H1 (cell line): ENCODE measurements at regions not wholly inside any gene's neighbourhood (a gene's known extent, or its start where the extent isn't known, plus 50 kb on each side); places are given as distances from the start of the nearest gene placed in this dataset.
A peak's percentile ranks its signal among the peaks of the same experiment; 100 is the strongest.

ENCODE experiments used
- CTCF ChIA-PET: fragments of 300-600 bp; sonication (Branson Sonifier 250); formaldehyde crosslinking; loops from one replicate; lab custom pipeline; 2021; ENCODE audit not compliant: partially characterized antibody; lab: Charles Lee
- POLR2A ChIA-PET: fragments of 300-600 bp; sonication (Branson Sonifier 250); formaldehyde crosslinking; loops from one replicate; lab custom pipeline; 2021; ENCODE audit warnings: inconsistent platforms; ENCODE audit not compliant: partially characterized antibody; lab: Charles Lee
- DNase-seq, 2 experiments: peaks; one replicate each; pipeline versions ENCODE4 v3.0.0 to v3.0.0-alpha.2; 2010 to 2022; ENCODE audit warnings: low spot score in 2 of 2, low read depth in 1 of 2, mixed read lengths in 1 of 2
- FAIRE-seq: peaks from 2 replicates; lab custom pipeline; 2011; peaks lifted over from hg19 to GRCh38; lab: Jason Lieb, UNC
- H2AFZ ChIP-seq: 2 replicates; pipeline ENCODE4 v1.8.1; 2012; ENCODE audit warnings: low read length, inconsistent platforms
- H2AK5ac ChIP-seq: 2 replicates; pipeline ENCODE4 v1.6.1; 2013; ENCODE audit warnings: low read depth, low read length
- H2BK120ac ChIP-seq: replicated peaks from 2 replicates; pipeline ENCODE3; 2013; ENCODE audit warnings: low read depth, low read length, inconsistent platforms
- H2BK12ac ChIP-seq: 2 replicates; pipeline ENCODE4 v1.6.1; 2013; ENCODE audit warnings: low read depth, low read length
- H2BK15ac ChIP-seq: 2 replicates; pipeline ENCODE4 v1.6.1; 2013; ENCODE audit warnings: low read length
- H2BK20ac ChIP-seq: 2 replicates; pipeline ENCODE4 v1.6.1; 2013; ENCODE audit warnings: low read length
- H2BK5ac ChIP-seq: 2 replicates; pipeline ENCODE4 v1.6.1; 2013; ENCODE audit warnings: low read depth, low read length
- H3K14ac ChIP-seq: 2 replicates; pipeline ENCODE4 v1.6.1; 2013; ENCODE audit warnings: inconsistent platforms; ENCODE audit not compliant: insufficient read length
- H3K18ac ChIP-seq: 2 replicates; pipeline ENCODE4 v1.6.1; 2013; ENCODE audit warnings: low read length; ENCODE audit errors: extremely low read depth
- H3K23ac ChIP-seq: 2 replicates; pipeline ENCODE4 v1.6.1; 2013; ENCODE audit warnings: inconsistent platforms; ENCODE audit not compliant: insufficient read length
- H3K23me2 ChIP-seq: 2 replicates; pipeline ENCODE4 v1.6.1; 2013; ENCODE audit warnings: low read depth, low read length
- H3K27ac ChIP-seq: 2 replicates; pipeline ENCODE4 v1.6.1; 2011; ENCODE audit warnings: low read depth, low read length, inconsistent platforms
- H3K27me3 ChIP-seq, 4 experiments: replicated peaks in 1 of 4; 1 replicate in 1 of 4; 2 replicates in 3 of 4; pipeline versions ENCODE4 v1.6.1 to v1.8.1; 2011 to 2013; ENCODE audit warnings: low read length in 3 of 4, mild to moderate bottlenecking in 3 of 4, inconsistent platforms in 2 of 4, mixed read lengths in 2 of 4, moderate library complexity in 1 of 4; ENCODE audit not compliant: control insufficient read depth in 3 of 4, insufficient read depth in 3 of 4; ENCODE audit errors: extremely low read depth in 1 of 4
- H3K36me3 ChIP-seq, 4 experiments: 2 replicates each; pipeline versions ENCODE4 v1.6.1 to v1.8.1; 2011 to 2013; ENCODE audit warnings: mild to moderate bottlenecking in 4 of 4, low read length in 3 of 4, moderate library complexity in 2 of 4, control low read depth in 1 of 4, inconsistent platforms in 1 of 4; ENCODE audit not compliant: insufficient read depth in 4 of 4, control insufficient read depth in 2 of 4
- H3K4ac ChIP-seq: replicated peaks from 2 replicates; pipeline ENCODE3; 2013; ENCODE audit warnings: low read length, low read depth, mixed read lengths, inconsistent platforms; ENCODE audit not compliant: insufficient read length
- H3K4me1 ChIP-seq, 4 experiments: replicated peaks in 1 of 4; 1 replicate in 1 of 4; 2 replicates in 3 of 4; pipeline versions ENCODE4 v1.6.1 to v1.8.1; 2011 to 2013; ENCODE audit warnings: low read length in 3 of 4, inconsistent platforms in 2 of 4, mixed read lengths in 1 of 4; ENCODE audit not compliant: insufficient read depth in 4 of 4, control insufficient read depth in 3 of 4
- H3K4me2 ChIP-seq, 2 experiments: 2 replicates each; pipeline versions ENCODE4 v1.6.1 to v1.8.1; 2011 to 2013; ENCODE audit warnings: low read depth in 2 of 2, low read length in 2 of 2, control low read depth in 1 of 2, inconsistent platforms in 1 of 2, mild to moderate bottlenecking in 1 of 2; ENCODE audit not compliant: insufficient read depth in 1 of 2
- H3K4me3 ChIP-seq, 4 experiments: fragments of 200-600, 300-600 bp in 1 of 4; sonication (generic), shearing (Covaris generic), sonication (Bioruptor Twin) in 1 of 4; 2 replicates each; pipeline versions ENCODE4 v1.5.1 to v1.8.1; 2011 to 2016; ENCODE audit warnings: low read length in 4 of 4, low read depth in 3 of 4, control low read depth in 2 of 4, inconsistent platforms in 2 of 4, mild to moderate bottlenecking in 2 of 4, mixed read lengths in 1 of 4, moderate library complexity in 1 of 4; ENCODE audit not compliant: insufficient read depth in 2 of 4; ENCODE audit errors: extremely low read depth in 1 of 4
- H3K56ac ChIP-seq: replicated peaks from 2 replicates; pipeline ENCODE3; 2013; ENCODE audit warnings: low read depth, mild to moderate bottlenecking, mixed read lengths, low read length, inconsistent platforms; ENCODE audit not compliant: insufficient read length
- H3K79me1 ChIP-seq: 2 replicates; pipeline ENCODE4 v1.6.1; 2013; ENCODE audit warnings: low read depth, low read length, control low read depth
- H3K79me2 ChIP-seq, 2 experiments: 2 replicates each; pipeline versions ENCODE4 v1.6.1 to v1.8.1; 2012 to 2013; ENCODE audit warnings: low read length in 2 of 2, mild to moderate bottlenecking in 2 of 2, inconsistent platforms in 1 of 2; ENCODE audit not compliant: insufficient read depth in 2 of 2, control insufficient read depth in 1 of 2
- H3K9ac ChIP-seq, 4 experiments: replicated peaks in 1 of 4; 1 replicate in 1 of 4; 2 replicates in 3 of 4; pipeline versions ENCODE4 v1.6.1 to v1.8.1; 2011 to 2013; ENCODE audit warnings: low read depth in 3 of 4, low read length in 3 of 4, control low read depth in 2 of 4, mild to moderate bottlenecking in 2 of 4, moderate library complexity in 2 of 4, inconsistent platforms in 1 of 4; ENCODE audit errors: extremely low read depth in 1 of 4
- H3K9me3 ChIP-seq, 2 experiments: 2 replicates each; pipeline versions ENCODE4 v1.6.1 to v1.8.1; 2012 to 2013; ENCODE audit warnings: mild to moderate bottlenecking in 2 of 2, moderate library complexity in 2 of 2, control low read depth in 1 of 2, inconsistent platforms in 1 of 2, low read depth in 1 of 2, low read length in 1 of 2, mixed read lengths in 1 of 2; ENCODE audit not compliant: insufficient read depth in 2 of 2
- H4K20me1 ChIP-seq, 2 experiments: replicated peaks in 1 of 2; 2 replicates each; pipeline versions ENCODE3 to v1.8.1; 2011 to 2013; ENCODE audit warnings: inconsistent platforms in 2 of 2, low read length in 2 of 2, mild to moderate bottlenecking in 1 of 2; ENCODE audit not compliant: insufficient read depth in 2 of 2, control insufficient read depth in 1 of 2
- H4K5ac ChIP-seq: 2 replicates; pipeline ENCODE4 v1.6.1; 2013; ENCODE audit warnings: low read length, low read depth, mixed read lengths, inconsistent platforms; ENCODE audit not compliant: insufficient read length
- H4K8ac ChIP-seq: 2 replicates; pipeline ENCODE4 v1.8.0; 2013; ENCODE audit warnings: mild to moderate bottlenecking, moderate library complexity, low read length, inconsistent platforms; ENCODE audit not compliant: insufficient read depth; ENCODE audit errors: extremely low read depth
- H4K91ac ChIP-seq: replicated peaks from 2 replicates; pipeline ENCODE3; 2013; ENCODE audit warnings: low read length, mixed read lengths, inconsistent platforms; ENCODE audit not compliant: insufficient read length
- CBX5 ChIP-seq: fragments of 300-800, 300-1000 bp; sonication (generic); IDR thresholded peaks from 2 replicates; pipeline ENCODE4 v1.7.1; 2016; ENCODE audit warnings: antibody characterized with exemption, low read length, low read depth
- CBX8 ChIP-seq: fragments of 300-800, 300-1000 bp; sonication (generic); IDR thresholded peaks from 2 replicates; pipeline ENCODE4 v1.7.1; 2016; ENCODE audit warnings: low read depth, low read length, borderline replicate concordance
- CEBPB ChIP-seq: IDR thresholded peaks from 2 replicates; pipeline ENCODE4 v1.6.1; 2012; ENCODE audit warnings: low read depth, low read length
- CHD1 ChIP-seq: IDR thresholded peaks from 2 replicates; pipeline ENCODE4 v1.6.1; 2012; ENCODE audit warnings: low read depth, low read length, improper control_type of control experiment
- CHD2 ChIP-seq: IDR thresholded peaks from 2 replicates; pipeline ENCODE4 v1.6.1; 2012; ENCODE audit warnings: low read length, improper control_type of control experiment
- CREB1 ChIP-seq: IDR thresholded peaks from 2 replicates; pipeline ENCODE4 v1.6.1; 2012; ENCODE audit warnings: inconsistent platforms
- CTBP2 ChIP-seq: IDR thresholded peaks from 2 replicates; pipeline ENCODE4 v1.7.0; 2011; ENCODE audit warnings: borderline replicate concordance, mild to moderate bottlenecking, moderate library complexity, mixed read lengths, low read length; ENCODE audit not compliant: insufficient read depth, insufficient read length
- KDM4A ChIP-seq: IDR thresholded peaks from one replicate; pipeline ENCODE4 v1.7.1; 2012; ENCODE audit warnings: low read depth, mild to moderate bottlenecking, moderate library complexity, low read length, inconsistent platforms; ENCODE audit not compliant: severe bottlenecking
- RAD21 ChIP-seq, 2 experiments: IDR thresholded peaks in 1 of 2; conservative IDR thresholded peaks in 1 of 2; 2 replicates each; pipeline ENCODE4 v1.6.1; 2011; ENCODE audit warnings: low read depth in 2 of 2, low read length in 2 of 2, improper control_type of control experiment in 1 of 2, inconsistent platforms in 1 of 2, mild to moderate bottlenecking in 1 of 2, moderate library complexity in 1 of 2
- SAP30 ChIP-seq: fragments of 300-600 bp; sonication (generic); IDR thresholded peaks from 2 replicates; pipeline ENCODE4 v1.7.1; 2012; ENCODE audit warnings: low read length, moderate library complexity, mild to moderate bottlenecking, inconsistent platforms; ENCODE audit not compliant: insufficient read depth, insufficient replicate concordance
- SIX5 ChIP-seq: IDR thresholded peaks from 2 replicates; pipeline ENCODE4 v1.6.1; 2011; ENCODE audit warnings: mild to moderate bottlenecking, low read depth, low read length
- SRF ChIP-seq: IDR thresholded peaks from 2 replicates; pipeline ENCODE4 v1.6.1; 2011; ENCODE audit warnings: mild to moderate bottlenecking, low read depth, low read length, moderate library complexity
- TEAD4 ChIP-seq: IDR thresholded peaks from 2 replicates; pipeline ENCODE4 v1.6.1; 2012; ENCODE audit warnings: low read depth, low read length, inconsistent platforms, mixed read lengths
- YY1 ChIP-seq: IDR thresholded peaks from 2 replicates; pipeline ENCODE4 v1.6.1; 2011; ENCODE audit warnings: low read depth, mild to moderate bottlenecking, low read length
- WGBS, 2 experiments: shearing (Covaris generic) in 1 of 2; methylation state at CpG; one replicate each; pipeline versions ENCODE4 v1.1.6 to v1.1.7; 2013 to 2015; ENCODE audit warnings: low lambda C conversion rate in 2 of 2, mixed read lengths in 2 of 2, inconsistent platforms in 1 of 2, low coverage in 1 of 2, missing lambda C conversion rate in 1 of 2; ENCODE audit not compliant: insufficient replicate concordance in 2 of 2, insufficient coverage in 1 of 2, insufficient read length in 1 of 2; ENCODE audit errors: extremely low coverage in 1 of 2, missing lambda C conversion rate in 1 of 2; 5-methylcytosine and 5-hydroxymethylcytosine counted together

- Histone ChIP-seq H3K18ac (no peak overlapping the region), H3K36me3 (no peaks in the 10 kb centered on the region), H2AFZ (peak overlapping the region; percentile 36; the same call in 1 of the 2 replicates), H3K23ac (no peak overlapping the region), H3K4me3 (peak overlapping the region in 1 of 4 experiments; percentile 4; a peak in 1 of 8 replicates), H3K79me1 (no peaks in the 10 kb centered on the region), H4K91ac (no peak overlapping the region), H2BK12ac (0 out of 2 replicates have a peak overlapping the region, but pooled peaks have one; percentile 5), H3K4ac (no peak overlapping the region), H2AK5ac (no peak overlapping the region)
- CTCF ChIA-PET, result no interaction called here
- whole genome bisulfite sequencing, 2 experiments, result 72% methylated on average over 13 of the region's 13 CpGs; no CpG with 5 or more reads in 1 of the 2 experiments
- TF ChIP-seq KDM4A, result no peak
- no peak for TF ChIP-seq CHD2
- no peak for TF ChIP-seq CHD1
- no peak for TF ChIP-seq CTBP2
- no peak for TF ChIP-seq SAP30
- no peak for TF ChIP-seq SIX5
- no peak for TF ChIP-seq CBX5
- no peak for TF ChIP-seq CREB1
- TF ChIP-seq SRF, result no peak
- no peak for TF ChIP-seq CBX8
- TF ChIP-seq YY1, result no peak
- TF ChIP-seq RAD21 (IDR thresholded peaks at IDR 0.05 in 1 of 2, conservative IDR thresholded peaks at IDR 0.05 in 1 of 2; ENCODE audit: low read depth in 2 of 2, low read length in 2 of 2), result no peak
- peak; percentile 94 for TF ChIP-seq CEBPB
- TF ChIP-seq TEAD4, result 0 out of 2 replicates have a peak, but pooled peaks have one; percentile 23
- TF ChIP-seq, all 59 proteins: peak for 2
- POLR2A ChIA-PET, result no interaction called here
- H2BK15ac ChIP-seq, result no peak overlapping the region
- H3K23me2 ChIP-seq, result peaks cover 2% of the 10 kb centered on the region; the same call in 1 of the 2 replicates
- no peak overlapping the region for H3K27ac ChIP-seq
- no peak overlapping the region for H2BK5ac ChIP-seq
- H3K4me1 ChIP-seq, result peaks cover 0 to 6% (median 0%) of the 10 kb centered on the region in 4 experiments; a peak in 2 of 7 replicates
- FAIRE-seq, result peak; percentile 55
- H4K8ac ChIP-seq, result no peak overlapping the region
- H4K5ac ChIP-seq, result no peak overlapping the region
- H2BK20ac ChIP-seq, result no peak overlapping the region
- no peak overlapping the region for H3K14ac ChIP-seq
- no peaks in the 10 kb centered on the region for H3K79me2 ChIP-seq
- H3K27me3 ChIP-seq, result no peaks in the 10 kb centered on the region; a peak in 2 of 7 replicates
- H2BK120ac ChIP-seq, result no peak overlapping the region
- H3K9me3 ChIP-seq, result no peaks in the 10 kb centered on the region
- no peak overlapping the region for H3K9ac ChIP-seq
- DNase-seq, result no peak
- H4K20me1 ChIP-seq, result no peaks in the 10 kb centered on the region
- H3K56ac ChIP-seq, result no peak overlapping the region
- H3K4me2 ChIP-seq, result peak overlapping the region; percentile 42 to 53
Measured at GRCh38 chr6:27568226-27568897, 95.5 kb upstream of the ZNF184 start.
